ENCODE measurements at regions not wholly inside any gene's neighbourhood (a gene's known extent, or its start where the extent isn't known, plus 50 kb on each side); places are given as distances from the start of the nearest gene placed in this dataset.

DNA sequence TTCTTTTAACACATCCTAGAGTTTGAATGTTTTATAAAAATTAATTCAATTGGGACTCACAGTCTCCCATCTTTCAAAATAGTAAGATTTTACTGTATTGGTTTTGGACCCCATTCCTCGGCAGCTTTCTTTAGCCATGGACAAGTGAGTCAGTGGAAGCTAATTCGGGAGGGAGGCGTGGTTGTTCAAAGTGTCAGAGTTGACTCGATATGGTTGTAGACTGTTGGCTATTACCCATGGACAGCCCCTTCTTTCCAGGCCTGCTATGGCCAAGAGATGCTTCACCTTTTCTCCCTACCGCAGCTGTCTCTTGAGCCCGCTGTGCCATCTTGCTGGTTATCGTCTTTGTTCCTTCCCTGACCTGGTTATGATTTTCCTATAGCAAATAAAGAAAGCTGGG is 243.0 kb downstream of the CD83 start:
- Histone ChIP-seq H3K36me3 (no peaks in the 10 kb centered on the region), H3K27ac (peak overlapping the region; percentile 45 to 85 (median 76)), H3K4me1 (peaks cover 0 to 31% (median 13%) of the 10 kb centered on the region in 9 donors), H3K9me3 (no peaks in the 10 kb centered on the region), H3K4me3 (peak overlapping the region in 2 of 10 donors; percentile 18 to 22), H3K27me3 (no peaks in the 10 kb centered on the region)
- TF ChIP-seq, protein P1, sequence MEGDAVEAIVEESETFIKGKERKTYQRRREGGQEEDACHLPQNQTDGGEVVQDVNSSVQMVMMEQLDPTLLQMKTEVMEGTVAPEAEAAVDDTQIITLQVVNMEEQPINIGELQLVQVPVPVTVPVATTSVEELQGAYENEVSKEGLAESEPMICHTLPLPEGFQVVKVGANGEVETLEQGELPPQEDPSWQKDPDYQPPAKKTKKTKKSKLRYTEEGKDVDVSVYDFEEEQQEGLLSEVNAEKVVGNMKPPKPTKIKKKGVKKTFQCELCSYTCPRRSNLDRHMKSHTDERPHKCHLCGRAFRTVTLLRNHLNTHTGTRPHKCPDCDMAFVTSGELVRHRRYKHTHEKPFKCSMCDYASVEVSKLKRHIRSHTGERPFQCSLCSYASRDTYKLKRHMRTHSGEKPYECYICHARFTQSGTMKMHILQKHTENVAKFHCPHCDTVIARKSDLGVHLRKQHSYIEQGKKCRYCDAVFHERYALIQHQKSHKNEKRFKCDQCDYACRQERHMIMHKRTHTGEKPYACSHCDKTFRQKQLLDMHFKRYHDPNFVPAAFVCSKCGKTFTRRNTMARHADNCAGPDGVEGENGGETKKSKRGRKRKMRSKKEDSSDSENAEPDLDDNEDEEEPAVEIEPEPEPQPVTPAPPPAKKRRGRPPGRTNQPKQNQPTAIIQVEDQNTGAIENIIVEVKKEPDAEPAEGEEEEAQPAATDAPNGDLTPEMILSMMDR (IDR thresholded peaks at IDR 0.05) = no peak
- 62 to 64% methylated on average over 7 of the region's 7 CpGs for WGBS, 2 donors
- DNase-seq (peak in 1 of 2 donors; percentile 66), ATAC-seq (peak; percentile 66 to 93 (median 90))
- intact Hi-C loops (cut with DNase I) = loop anchor here in 2 of 10 donors (5.0 to 10.0 kb wide), 3 partner anchors 72 to 217 kb away; no protein-coding TSS in a partner anchor

DNA sequence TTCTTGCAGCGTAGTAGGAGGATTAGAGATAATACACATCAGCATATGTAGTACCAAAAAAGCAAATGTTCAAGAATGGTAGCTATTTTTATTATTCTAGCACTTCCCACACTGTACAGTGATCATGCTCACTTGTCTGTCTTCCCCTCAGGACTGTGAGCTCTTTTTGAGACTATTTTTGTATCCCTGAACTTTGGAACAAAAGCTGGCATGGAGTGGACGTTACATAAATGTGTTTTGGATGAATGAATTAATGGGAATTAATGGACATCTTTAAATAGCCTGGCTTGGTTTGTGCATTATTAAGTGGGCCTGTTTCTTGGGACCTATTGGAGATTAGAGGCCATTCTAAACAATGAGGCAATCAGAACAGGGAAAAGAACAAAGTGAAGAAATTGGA is 243.7 kb downstream of the CD83 start:
- H3K4me1 ChIP-seq = peaks cover 0 to 35% (median 13%) of the 10 kb centered on the region in 9 donors
- no peaks in the 10 kb centered on the region for H3K27me3 ChIP-seq
- TF ChIP-seq, protein P1 (IDR thresholded peaks at IDR 0.05) = no peak
- DNase-seq (peak in 1 of 2 donors; percentile 19), ATAC-seq (peak; percentile 81 to 93 (median 88))
- intact Hi-C loops (cut with DNase I) = loop anchor here in 2 of 10 donors (5.0 to 10.0 kb wide), 3 partner anchors 71 to 216 kb away; no protein-coding TSS in a partner anchor
- H3K27ac ChIP-seq = peak overlapping the region; percentile 45 to 85 (median 76)
- 19 to 35% methylated on average over 2 of the region's 2 CpGs for WGBS, 2 donors
- H3K9me3 ChIP-seq = no peaks in the 10 kb centered on the region
- peak overlapping the region in 3 of 10 donors; percentile 1 to 22 (median 18) for H3K4me3 ChIP-seq
- H3K36me3 ChIP-seq = no peaks in the 10 kb centered on the region

- intact Hi-C loops (cut with DNase I) = loop anchor here in 2 of 10 donors (5.0 to 10.0 kb wide), 3 partner anchors 70 to 215 kb away; no protein-coding TSS in a partner anchor
Observed at GRCh38 chr6:14361956-14362587, 244.5 kb downstream of the CD83 start.

GRCh38 chr6:14364370-14364769 is 246.8 kb downstream of the CD83 start:
- no peak for DNase-seq
- H3K27me3 ChIP-seq = no peaks in the 10 kb centered on the region
- peaks cover 0 to 49% (median 24%) of the 10 kb centered on the region in 9 donors for H3K4me1 ChIP-seq
- H3K27ac ChIP-seq = no peak overlapping the region
- H3K4me3 ChIP-seq = no peak overlapping the region
- H3K36me3 ChIP-seq = no peaks in the 10 kb centered on the region
- WGBS, 2 donors = 98% methylated on average over 5 of the region's 5 CpGs
- no peak for ATAC-seq
- intact Hi-C loops (cut with DNase I) = loop anchor here in 2 of 10 donors (5.0 to 10.0 kb wide), 3 partner anchors 68 to 213 kb away; no protein-coding TSS in a partner anchor
- TF ChIP-seq, protein P1 (IDR thresholded peaks at IDR 0.05) = no peak
- H3K9me3 ChIP-seq = no peaks in the 10 kb centered on the region

More at GRCh38 chr6:14361956-14362587, 244.5 kb downstream of the CD83 start:
- Histone ChIP-seq H3K27ac (peak overlapping the region; percentile 7 to 85 (median 76)), H3K27me3 (no peaks in the 10 kb centered on the region), H3K36me3 (no peaks in the 10 kb centered on the region), H3K4me3 (no peak overlapping the region), H3K9me3 (no peaks in the 10 kb centered on the region), H3K4me1 (peaks cover 0 to 43% (median 19%) of the 10 kb centered on the region in 9 donors)
- peak in 1 of 2 donors; percentile 30 for DNase-seq
- ATAC-seq = peak in 7 of 8 donors; percentile 23 to 71 (median 58)
- TF ChIP-seq, protein P1 (IDR thresholded peaks at IDR 0.05) = no peak
- WGBS, 2 donors = 63 to 70% methylated on average over 5 of the region's 5 CpGs
